WI38 (cell line): ENCODE measurements at regions not wholly inside any gene's neighbourhood (a gene's known extent, or its start where the extent isn't known, plus 50 kb on each side); places are given as distances from the start of the nearest gene placed in this dataset.
A peak's percentile ranks its signal among the peaks of the same experiment; 100 is the strongest.
"Not testable (repeated sequence)": the region's sequence is repeated elsewhere in the genome, so short reads cannot be mapped to it uniquely, and the experiment has no call there.

Experiments used
- H3K4me3 ChIP-seq: 2 replicates; pipeline ENCODE4 v1.5.1; 2011; ENCODE audit warnings: low read depth, mild to moderate bottlenecking, control low read depth, low read length
- CTCF ChIP-seq: IDR thresholded peaks from 2 replicates; pipeline ENCODE4 v1.5.1; 2012; ENCODE audit warnings: low read depth, mild to moderate bottlenecking, control low read depth, low read length

- TF ChIP-seq CTCF = no peak
Measured at GRCh38 chr21:28126521-28127174, 866.0 kb downstream of the LTN1 start.

GRCh38 chr21:28124541-28124940 lies 868.1 kb downstream of the LTN1 start:
- no peak for TF ChIP-seq CTCF
- no peak overlapping the region for H3K4me3 ChIP-seq

More at GRCh38 chr21:28126521-28127174, 866.0 kb downstream of the LTN1 start:
- no peak overlapping the region for H3K4me3 ChIP-seq

GRCh38 chr21:28118570-28118969 lies 874.1 kb downstream of the LTN1 start:
- TF ChIP-seq CTCF = no peak
- H3K4me3 ChIP-seq = no peak overlapping the region

- not testable (repeated sequence) for H3K4me3 ChIP-seq
Measured at GRCh38 chr21:28114986-28115385, 877.7 kb downstream of the LTN1 start.

- no peak overlapping the region for H3K4me3 ChIP-seq
- TF ChIP-seq CTCF = no peak
Measured at GRCh38 chr21:28113718-28114117, 879.0 kb downstream of the LTN1 start.

GRCh38 chr21:28112511-28112910 lies 880.2 kb downstream of the LTN1 start:
- no peak overlapping the region for H3K4me3 ChIP-seq
- TF ChIP-seq CTCF = no peak

GRCh38 chr21:28111151-28111619 lies 881.5 kb downstream of the LTN1 start:
- H3K4me3 ChIP-seq = peak overlapping the region; percentile 29
- no peak for TF ChIP-seq CTCF

GRCh38 chr21:28110716-28111115 lies 882.0 kb downstream of the LTN1 start:
- no peak for TF ChIP-seq CTCF
- H3K4me3 ChIP-seq = no peak overlapping the region
